ENCODE measurements at regions not wholly inside any gene's neighbourhood (a gene's known extent, or its start where the extent isn't known, plus 50 kb on each side); places are given as distances from the start of the nearest gene placed in this dataset.

DNA sequence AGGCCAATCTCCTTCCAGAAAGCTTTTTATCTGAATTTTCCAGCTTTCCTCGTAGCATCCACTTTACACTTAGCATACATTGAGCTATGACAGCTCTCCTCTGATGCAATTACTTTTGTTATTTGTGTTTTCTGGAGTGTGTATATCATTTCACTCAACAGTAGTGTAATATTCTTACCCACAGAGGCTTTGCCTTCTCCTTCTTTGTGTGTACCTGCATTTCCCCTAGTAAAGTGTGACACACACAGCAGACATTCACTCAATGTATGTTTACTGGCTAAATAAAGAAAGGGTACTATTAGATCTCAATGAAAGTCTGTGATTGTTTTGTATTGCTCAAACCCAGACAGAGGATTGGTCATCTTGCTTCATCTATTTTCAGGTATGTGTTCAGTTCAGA, 193.7 kb upstream of the MEX3C start:
- DNase-seq (ENCODE audit: insufficient read length, low spot score) (no peak), FAIRE-seq (no peak)
- TF ChIP-seq, protein P1, sequence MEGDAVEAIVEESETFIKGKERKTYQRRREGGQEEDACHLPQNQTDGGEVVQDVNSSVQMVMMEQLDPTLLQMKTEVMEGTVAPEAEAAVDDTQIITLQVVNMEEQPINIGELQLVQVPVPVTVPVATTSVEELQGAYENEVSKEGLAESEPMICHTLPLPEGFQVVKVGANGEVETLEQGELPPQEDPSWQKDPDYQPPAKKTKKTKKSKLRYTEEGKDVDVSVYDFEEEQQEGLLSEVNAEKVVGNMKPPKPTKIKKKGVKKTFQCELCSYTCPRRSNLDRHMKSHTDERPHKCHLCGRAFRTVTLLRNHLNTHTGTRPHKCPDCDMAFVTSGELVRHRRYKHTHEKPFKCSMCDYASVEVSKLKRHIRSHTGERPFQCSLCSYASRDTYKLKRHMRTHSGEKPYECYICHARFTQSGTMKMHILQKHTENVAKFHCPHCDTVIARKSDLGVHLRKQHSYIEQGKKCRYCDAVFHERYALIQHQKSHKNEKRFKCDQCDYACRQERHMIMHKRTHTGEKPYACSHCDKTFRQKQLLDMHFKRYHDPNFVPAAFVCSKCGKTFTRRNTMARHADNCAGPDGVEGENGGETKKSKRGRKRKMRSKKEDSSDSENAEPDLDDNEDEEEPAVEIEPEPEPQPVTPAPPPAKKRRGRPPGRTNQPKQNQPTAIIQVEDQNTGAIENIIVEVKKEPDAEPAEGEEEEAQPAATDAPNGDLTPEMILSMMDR (IDR thresholded peaks at IDR 0.05; ENCODE audit: insufficient read depth, missing control alignments), result no peak

DNA sequence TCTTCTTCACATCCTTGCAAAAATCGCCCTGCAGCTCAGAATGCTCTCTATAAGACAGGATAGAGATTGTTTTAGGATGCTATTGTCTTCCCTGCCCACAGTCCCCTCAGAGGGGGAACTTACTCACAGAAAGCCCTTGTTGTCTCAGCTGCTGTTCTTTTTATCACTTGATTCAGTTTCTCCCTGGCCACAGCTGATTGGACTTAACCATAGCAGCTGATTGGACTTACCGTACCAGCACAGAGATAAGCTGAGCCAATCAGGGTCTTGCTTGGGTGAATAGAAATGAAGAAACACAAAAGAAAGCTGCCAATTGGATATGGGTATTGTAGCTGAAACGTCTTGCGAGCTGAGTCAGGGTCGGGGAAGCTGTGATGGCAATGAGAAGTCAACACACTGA, 194.2 kb upstream of the MEX3C start:
- DNase-seq (ENCODE audit: insufficient read length, low spot score) (no peak), FAIRE-seq (no peak)
- TF ChIP-seq, protein P1 (IDR thresholded peaks at IDR 0.05; ENCODE audit: insufficient read depth, missing control alignments), result no peak

DNA sequence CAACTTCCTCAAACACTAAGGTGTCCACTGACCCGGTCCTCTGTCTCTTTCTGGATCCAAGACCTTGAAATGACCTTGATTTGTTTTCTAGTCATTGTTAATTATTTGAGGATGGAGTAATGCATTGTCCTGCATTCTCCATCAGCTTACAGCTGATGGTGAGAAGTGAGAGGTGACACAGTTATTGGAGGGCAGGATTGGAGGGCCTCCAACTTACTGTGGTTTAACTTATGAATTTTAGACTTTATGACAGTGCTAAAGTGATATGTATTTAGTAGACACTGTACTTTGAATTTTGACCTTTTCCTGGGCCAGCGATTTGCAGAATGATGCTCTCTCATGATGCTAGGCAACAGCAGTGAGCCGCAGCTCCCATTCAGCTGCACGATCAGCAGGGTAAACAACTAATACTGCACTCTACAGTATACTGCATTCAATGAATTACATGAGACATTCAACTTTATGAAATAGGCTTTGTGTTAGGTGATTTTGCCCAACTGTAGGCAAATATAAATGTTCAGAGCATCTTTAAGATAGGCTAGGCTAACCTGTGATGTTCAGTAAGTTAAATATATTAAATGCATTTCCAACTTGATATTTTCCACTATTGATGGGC, 200.0 kb upstream of the MEX3C start:
- no peak for FAIRE-seq
- DNase-seq (ENCODE audit: insufficient read length, low spot score), result no peak

DNA sequence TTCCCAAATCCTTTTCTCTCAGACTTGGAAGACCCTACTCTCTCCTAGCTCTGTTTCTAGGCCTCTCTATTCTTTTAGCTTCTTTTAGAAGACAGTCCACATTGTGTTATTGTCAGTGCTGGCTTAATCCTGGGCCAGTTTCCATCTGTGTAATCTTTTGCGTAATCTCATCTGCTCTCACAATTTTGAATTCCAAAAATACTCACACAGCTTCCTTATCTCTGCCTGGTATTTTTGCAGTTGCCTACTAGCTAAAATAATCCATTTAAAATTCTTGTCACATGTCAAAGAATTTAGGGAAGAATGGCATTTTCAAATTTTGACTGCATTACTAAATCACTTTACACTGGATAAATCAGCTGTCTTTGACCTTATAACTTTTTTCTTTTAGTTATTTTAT, 200.6 kb upstream of the MEX3C start:
- TF ChIP-seq, protein P1 (IDR thresholded peaks at IDR 0.05; ENCODE audit: insufficient read depth, missing control alignments), result no peak

More for the DNA sequence above, 200.0 kb upstream of the MEX3C start:
- TF ChIP-seq, protein P1 (IDR thresholded peaks at IDR 0.05; ENCODE audit: insufficient read depth, missing control alignments), result no peak

DNA sequence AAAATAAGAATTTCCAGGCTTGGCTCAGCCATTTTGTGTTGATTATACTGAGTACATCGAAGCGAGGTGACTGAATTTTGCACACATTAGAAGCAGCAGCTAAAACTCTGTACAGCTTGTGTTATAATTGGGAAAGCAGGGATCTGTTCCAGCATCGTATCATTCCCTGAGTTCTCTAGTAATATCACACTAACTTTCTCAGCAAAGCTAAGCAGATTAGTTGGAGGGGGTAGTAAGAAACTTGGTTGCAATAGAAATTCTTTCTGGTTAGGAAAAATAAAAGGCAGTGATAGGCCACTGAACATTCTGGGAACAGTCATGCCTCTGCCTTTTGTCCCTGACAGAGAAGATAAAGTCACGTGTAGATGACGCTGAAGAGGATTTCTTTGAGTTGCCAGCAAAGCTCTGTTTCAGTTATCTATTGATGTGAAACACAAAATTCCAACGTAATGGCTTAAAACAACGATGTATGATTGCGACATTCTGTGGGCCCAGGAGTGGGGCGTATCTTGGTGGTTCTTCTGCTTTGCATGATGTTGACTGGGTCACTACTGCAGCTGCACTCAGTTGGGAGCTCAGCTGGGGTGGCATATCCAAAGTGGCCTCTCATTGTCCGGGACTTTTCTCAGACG, 202.1 kb upstream of the MEX3C start:
- DNase-seq (ENCODE audit: insufficient read length, low spot score), result no peak
- FAIRE-seq, result no peak
- TF ChIP-seq, protein P1 (IDR thresholded peaks at IDR 0.05; ENCODE audit: insufficient read depth, missing control alignments), result no peak

More for the DNA sequence above, 200.6 kb upstream of the MEX3C start:
- no peak for FAIRE-seq
- no peak for DNase-seq (ENCODE audit: insufficient read length, low spot score)

DNA sequence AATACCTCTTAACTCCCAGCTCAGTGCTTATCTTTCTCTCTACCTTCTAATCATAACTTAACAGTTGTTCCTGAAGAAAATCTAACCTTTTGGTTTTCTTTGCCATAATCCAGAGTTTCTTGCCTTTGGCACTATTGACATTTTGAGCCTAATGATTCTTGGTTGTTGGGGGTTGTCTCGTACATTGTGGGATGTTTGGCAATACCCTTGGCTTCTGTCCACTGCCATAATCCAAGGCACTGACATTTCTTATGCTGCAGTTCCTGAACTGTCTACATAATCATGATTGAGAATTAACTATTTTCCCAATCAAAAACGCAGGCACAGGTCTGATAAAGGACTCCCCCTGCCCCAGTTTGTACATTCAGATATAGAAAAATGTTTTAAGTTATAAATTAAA, 203.2 kb upstream of the MEX3C start:
- TF ChIP-seq, protein P1 (IDR thresholded peaks at IDR 0.05; ENCODE audit: insufficient read depth, missing control alignments), result no peak
- FAIRE-seq, result no peak
- DNase-seq (ENCODE audit: insufficient read length, low spot score), result no peak

DNA sequence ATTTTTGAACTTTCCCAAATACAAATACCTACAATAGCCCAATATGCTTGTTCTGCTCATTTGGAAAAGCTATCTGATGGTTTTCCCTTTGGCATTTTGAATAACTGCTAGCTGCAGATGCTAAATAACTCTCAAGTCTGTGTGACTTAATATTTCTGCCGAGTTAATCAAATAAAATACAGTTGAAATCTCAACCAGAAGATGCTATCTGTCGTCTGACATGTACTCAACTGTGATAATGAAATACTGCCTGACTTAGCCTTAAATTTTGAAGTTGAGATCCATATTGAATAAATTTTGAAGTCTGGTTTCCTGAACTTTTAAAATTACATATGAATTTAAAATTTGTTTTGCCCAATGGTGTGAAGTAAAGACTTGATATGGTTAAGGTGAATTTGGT, 204.4 kb upstream of the MEX3C start:
- TF ChIP-seq, protein P1 (IDR thresholded peaks at IDR 0.05; ENCODE audit: insufficient read depth, missing control alignments), result no peak
- FAIRE-seq (peak; percentile 53), DNase-seq (ENCODE audit: insufficient read length, low spot score) (no peak)

Measured in D721Med (cell line).